ENCODE measurements at regions not wholly inside any gene's neighbourhood (a gene's known extent, or its start where the extent isn't known, plus 50 kb on each side); places are given as distances from the start of the nearest gene placed in this dataset.
"Not testable (repeated sequence)": the region's sequence is repeated elsewhere in the genome, so short reads cannot be mapped to it uniquely, and the experiment has no call there.

DNA sequence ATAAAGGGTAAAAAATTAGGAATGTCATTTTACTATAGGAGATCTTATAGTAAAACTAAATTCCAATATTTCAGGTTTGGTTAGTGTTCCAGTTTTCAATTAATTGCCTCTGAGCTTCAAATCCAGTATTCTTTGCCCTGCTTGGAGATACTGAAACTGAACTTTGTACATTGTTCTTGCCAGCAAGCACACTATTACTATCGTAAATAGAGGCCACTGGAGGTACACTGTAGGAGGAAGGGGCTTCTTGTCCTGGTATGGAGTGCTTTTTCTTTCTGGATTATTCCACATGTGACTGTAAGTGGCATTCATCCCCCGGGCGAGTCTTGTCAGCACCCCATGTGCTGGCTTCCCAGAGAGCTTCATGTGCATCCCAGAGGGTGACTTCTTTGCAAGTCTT lies 234.7 kb upstream of the PTPRZ1 start:
- no peak overlapping the region for H3K27ac Mint-ChIP-seq
- no peak for DNase-seq

DNA sequence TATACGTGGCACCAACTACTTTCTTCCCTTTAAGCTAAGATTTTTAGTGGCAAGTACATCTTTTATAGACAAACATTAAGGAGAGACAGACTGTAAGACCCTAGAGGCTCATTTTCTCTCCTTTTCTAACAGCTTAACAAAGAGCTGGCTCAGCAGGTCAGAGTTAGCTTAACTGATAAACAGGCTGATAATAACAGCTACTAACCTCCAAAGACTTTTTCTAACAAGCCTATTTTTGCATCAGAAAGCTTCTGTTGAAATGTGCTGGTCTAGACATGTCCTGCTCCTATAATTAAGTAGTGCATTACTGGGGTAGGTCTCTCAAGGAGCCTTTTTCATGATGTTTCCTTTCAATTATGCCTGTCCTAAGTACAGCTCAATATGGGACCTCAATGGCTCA lies 238.2 kb upstream of the FAM3C start:
- H3K9me3 Mint-ChIP-seq: no peaks in the 10 kb centered on the region

More for the DNA sequence above, 234.7 kb upstream of the PTPRZ1 start:
- CTCF ChIA-PET: no interaction called here
- no peaks in the 10 kb centered on the region for H3K36me3 Mint-ChIP-seq (ENCODE audit: low read depth)
- no peaks in the 10 kb centered on the region for H3K9me3 Mint-ChIP-seq
- H3K4me3 Mint-ChIP-seq: no peak overlapping the region
- H3K27me3 Mint-ChIP-seq (ENCODE audit: low read depth): peaks cover 2% of the 10 kb centered on the region
- intact Hi-C loops (cut with micrococcal nuclease): no loop called here
- H3K4me1 Mint-ChIP-seq (ENCODE audit: low read depth): no peaks in the 10 kb centered on the region

DNA sequence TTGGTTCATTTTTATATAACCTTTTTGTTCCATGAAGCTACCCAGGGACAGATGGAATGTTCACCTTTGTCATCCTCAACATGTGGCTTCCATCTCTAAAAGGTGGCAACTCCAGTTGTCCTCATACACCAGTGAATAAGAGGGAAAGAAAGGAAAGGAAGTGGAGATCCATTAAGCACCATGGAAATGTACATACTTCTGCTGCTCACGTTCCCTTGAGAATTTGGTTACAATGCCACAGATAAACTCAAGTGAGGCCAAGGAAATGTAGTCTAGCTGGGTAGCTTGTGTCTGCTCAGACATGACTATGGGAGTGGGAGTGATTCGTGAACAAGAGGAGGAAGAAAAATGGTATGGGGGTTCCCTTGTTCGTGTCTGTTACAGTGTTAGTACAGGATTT lies 237.1 kb upstream of the FAM3C start:
- no peak for DNase-seq
- CTCF ChIA-PET: no interaction called here
- H3K4me3 Mint-ChIP-seq: no peak overlapping the region
- H3K9me3 Mint-ChIP-seq: no peaks in the 10 kb centered on the region
- no peak overlapping the region for H3K27ac Mint-ChIP-seq
- peaks cover 4% of the 10 kb centered on the region for H3K27me3 Mint-ChIP-seq (ENCODE audit: low read depth)
- H3K36me3 Mint-ChIP-seq (ENCODE audit: low read depth): no peaks in the 10 kb centered on the region
- no peaks in the 10 kb centered on the region for H3K4me1 Mint-ChIP-seq (ENCODE audit: low read depth)
- intact Hi-C loops (cut with micrococcal nuclease): no loop called here

More for the DNA sequence above, 238.2 kb upstream of the FAM3C start:
- intact Hi-C loops (cut with micrococcal nuclease): no loop called here
- no peak overlapping the region for H3K4me3 Mint-ChIP-seq
- CTCF ChIA-PET: no interaction called here
- no peaks in the 10 kb centered on the region for H3K36me3 Mint-ChIP-seq (ENCODE audit: low read depth)
- no peak for DNase-seq
- no peaks in the 10 kb centered on the region for H3K4me1 Mint-ChIP-seq (ENCODE audit: low read depth)
- peaks cover 3% of the 10 kb centered on the region for H3K27me3 Mint-ChIP-seq (ENCODE audit: low read depth)
- H3K27ac Mint-ChIP-seq: no peak overlapping the region

DNA sequence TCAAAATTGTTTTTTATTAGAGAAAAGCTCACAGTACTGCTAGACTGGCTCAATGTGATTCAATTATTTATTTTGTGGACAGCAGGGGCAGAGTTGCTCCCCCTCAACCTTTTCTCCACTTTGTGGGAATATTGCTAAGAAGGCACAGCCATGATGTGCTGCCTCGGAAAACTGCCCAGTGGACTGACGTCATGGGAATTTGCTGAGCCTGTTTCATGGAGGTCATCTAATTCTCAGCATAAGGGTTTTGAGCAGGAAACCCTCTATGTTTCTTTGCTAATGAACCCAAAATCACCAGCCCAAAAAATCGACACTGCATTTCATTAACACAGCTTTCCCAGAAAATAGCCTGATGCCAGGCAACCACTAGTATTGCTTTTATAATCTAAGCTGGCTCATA lies 228.8 kb upstream of the FAM3C start:
- Mint-ChIP-seq H3K9me3 (no peaks in the 10 kb centered on the region), H3K27ac (no peak overlapping the region), H3K36me3 (ENCODE audit: low read depth) (no peaks in the 10 kb centered on the region), H3K4me3 (no peak overlapping the region), H3K4me1 (ENCODE audit: low read depth) (no peaks in the 10 kb centered on the region), H3K27me3 (ENCODE audit: low read depth) (peaks cover 4% of the 10 kb centered on the region)
- intact Hi-C loops (cut with micrococcal nuclease): no loop called here
- CTCF ChIA-PET: no interaction called here
- no peak for DNase-seq

DNA sequence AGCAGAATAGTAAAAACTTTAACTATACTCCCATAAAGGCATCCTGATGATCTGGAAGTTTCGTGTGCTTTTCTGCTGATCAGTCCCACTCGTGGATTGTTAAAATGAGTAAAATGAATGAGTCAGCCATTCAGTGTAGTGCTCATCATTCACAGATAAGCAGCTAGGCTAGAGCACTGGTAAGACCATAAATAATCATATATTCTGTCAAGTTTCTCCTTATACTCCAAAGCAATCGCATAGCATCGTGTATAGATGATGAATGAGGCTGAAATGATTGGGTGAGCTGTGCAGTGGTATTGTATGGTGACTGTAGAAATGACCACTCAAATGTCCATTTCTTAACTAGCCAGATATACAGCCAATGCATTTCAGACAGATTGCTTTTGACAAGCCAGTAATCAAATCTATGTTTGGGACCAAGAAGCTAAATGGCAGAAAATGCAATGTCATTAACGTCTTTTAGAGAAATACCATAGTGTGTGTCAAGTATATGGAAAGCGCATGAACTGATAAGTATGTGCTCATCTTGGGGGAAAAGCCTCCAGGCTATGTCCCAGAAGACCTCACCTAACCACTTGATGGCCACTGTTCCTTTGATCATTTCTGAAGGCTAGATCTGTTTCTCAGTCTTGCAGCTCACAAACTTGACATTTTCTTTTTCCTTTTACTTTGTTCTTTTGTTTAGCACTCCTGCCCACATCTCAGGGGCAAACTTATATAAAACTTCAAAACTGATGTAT lies 227.2 kb upstream of the FAM3C start:
- Mint-ChIP-seq H3K4me3 (no peak overlapping the region), H3K9me3 (no peaks in the 10 kb centered on the region), H3K36me3 (ENCODE audit: low read depth) (no peaks in the 10 kb centered on the region), H3K4me1 (ENCODE audit: low read depth) (no peaks in the 10 kb centered on the region), H3K27me3 (ENCODE audit: low read depth) (peaks cover 2% of the 10 kb centered on the region), H3K27ac (no peak overlapping the region)
- intact Hi-C loops (cut with micrococcal nuclease): no loop called here
- CTCF ChIA-PET: interaction anchor here (0.6 kb wide), 1 partner anchor 440 kb away, joined by 6 read pairs; no protein-coding TSS in a partner anchor
- DNase-seq: no peak

DNA sequence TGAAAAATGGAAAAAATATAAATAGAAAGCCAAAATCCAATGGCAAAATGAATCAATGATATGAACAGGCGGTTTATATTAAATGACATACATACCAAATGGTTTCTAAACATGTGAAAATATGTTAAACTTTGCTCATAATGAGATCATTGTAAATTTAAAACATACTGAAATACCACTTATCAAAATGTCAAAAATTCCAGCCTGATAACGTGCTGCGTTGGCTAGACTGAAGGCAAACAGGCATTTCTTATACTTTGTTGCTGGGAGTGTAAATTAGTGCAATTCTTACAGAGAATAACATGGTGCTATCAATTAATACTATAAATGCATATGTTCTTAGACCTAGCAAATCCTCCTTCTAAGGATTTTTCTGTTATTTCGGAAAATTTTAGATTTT lies 225.8 kb upstream of the FAM3C start:
- no peak for DNase-seq
- H3K27me3 Mint-ChIP-seq (ENCODE audit: low read depth): peaks cover 2% of the 10 kb centered on the region
- no peaks in the 10 kb centered on the region for H3K9me3 Mint-ChIP-seq
- CTCF ChIA-PET: no interaction called here
- no peaks in the 10 kb centered on the region for H3K36me3 Mint-ChIP-seq (ENCODE audit: low read depth)
- H3K4me3 Mint-ChIP-seq: no peak overlapping the region
- H3K27ac Mint-ChIP-seq: no peak overlapping the region
- H3K4me1 Mint-ChIP-seq (ENCODE audit: low read depth): no peaks in the 10 kb centered on the region
- intact Hi-C loops (cut with micrococcal nuclease): no loop called here

DNA sequence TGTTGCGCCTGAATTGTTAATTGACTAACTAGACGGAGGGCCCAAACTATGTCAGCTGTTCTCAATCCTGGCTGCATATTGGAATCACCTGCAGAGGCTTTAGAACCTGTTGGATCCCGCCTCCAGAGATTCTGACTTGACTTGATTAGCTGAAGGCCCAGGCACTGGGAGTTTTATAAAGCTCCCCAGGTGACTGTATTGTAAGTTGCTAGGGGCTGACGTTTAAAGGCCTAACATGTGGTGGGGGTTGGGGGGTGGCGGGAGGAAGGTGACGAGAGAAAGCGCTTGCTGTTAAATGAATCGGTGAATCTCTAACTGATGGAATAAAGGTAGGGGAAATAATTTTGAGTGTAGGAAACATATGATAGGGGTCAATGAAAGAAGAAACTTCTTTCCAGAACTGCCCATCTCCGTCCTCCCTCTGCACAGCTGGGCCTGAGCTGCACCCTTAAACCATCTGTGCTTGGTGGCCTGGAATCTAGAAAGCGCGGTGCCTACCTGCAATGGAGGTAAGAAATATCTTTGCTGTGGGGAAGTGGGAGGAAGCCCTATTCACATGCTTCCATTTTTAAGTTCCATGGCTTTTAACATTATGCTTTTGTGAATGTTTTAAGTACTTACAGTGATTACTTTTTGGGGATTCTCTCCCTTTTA lies 225.0 kb upstream of the FAM3C start:
- H3K4me3 Mint-ChIP-seq: no peak overlapping the region
- H3K36me3 Mint-ChIP-seq (ENCODE audit: low read depth): no peaks in the 10 kb centered on the region
- no peaks in the 10 kb centered on the region for H3K9me3 Mint-ChIP-seq
- no peak overlapping the region for H3K27ac Mint-ChIP-seq
- CTCF ChIA-PET: interaction anchor here (0.5 kb wide), 1 partner anchor 74 kb away, joined by 3 read pairs; no protein-coding TSS in a partner anchor
- peaks cover 2% of the 10 kb centered on the region for H3K27me3 Mint-ChIP-seq (ENCODE audit: low read depth)
- no peaks in the 10 kb centered on the region for H3K4me1 Mint-ChIP-seq (ENCODE audit: low read depth)
- intact Hi-C loops (cut with micrococcal nuclease): no loop called here
- DNase-seq: no peak

DNA sequence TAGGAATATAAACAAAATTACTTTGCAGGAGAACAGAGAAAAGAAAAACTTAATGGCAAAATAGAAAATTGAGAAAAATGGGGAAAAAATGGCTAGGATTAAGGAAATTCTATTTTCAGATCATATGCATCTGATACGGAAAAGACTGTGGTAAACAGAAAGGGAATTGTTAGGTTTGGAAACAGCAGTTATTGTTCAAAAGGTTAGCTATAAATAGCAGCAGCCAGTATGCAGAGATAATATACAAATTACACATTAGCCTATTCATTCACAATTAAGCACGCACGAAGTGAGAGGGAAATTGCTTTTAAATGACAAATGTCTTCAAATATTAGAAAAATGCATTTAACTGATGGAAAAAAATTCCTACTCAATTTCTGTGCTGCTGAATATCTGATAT lies 224.1 kb upstream of the FAM3C start:
- Mint-ChIP-seq H3K4me1 (ENCODE audit: low read depth) (no peaks in the 10 kb centered on the region), H3K36me3 (ENCODE audit: low read depth) (no peaks in the 10 kb centered on the region), H3K27me3 (ENCODE audit: low read depth) (peaks cover 2% of the 10 kb centered on the region), H3K27ac (no peak overlapping the region), H3K9me3 (no peaks in the 10 kb centered on the region), H3K4me3 (no peak overlapping the region)
- no peak for DNase-seq
- CTCF ChIA-PET: interaction anchor here (0.6 kb wide), 1 partner anchor 632 kb away, joined by 3 read pairs; no protein-coding TSS in a partner anchor
- intact Hi-C loops (cut with micrococcal nuclease): no loop called here

DNA sequence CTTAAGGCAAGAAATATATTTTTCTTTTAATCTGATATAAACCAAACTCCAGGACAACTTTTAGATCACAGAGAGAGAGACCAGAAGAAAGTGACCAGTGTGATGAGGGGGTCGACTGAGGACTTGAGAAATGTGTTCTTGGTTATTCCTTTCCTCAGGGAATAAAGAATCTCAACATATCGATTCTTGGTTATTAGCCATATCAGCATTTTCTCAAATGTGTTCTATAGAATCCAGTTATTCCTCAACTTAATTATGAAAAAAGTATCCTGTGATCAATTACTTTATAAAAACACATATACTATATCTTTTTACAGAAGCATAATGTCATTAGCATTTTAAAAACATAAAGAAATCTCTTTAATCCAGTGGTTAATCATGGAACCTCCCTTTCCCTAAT lies 222.1 kb upstream of the FAM3C start:
- Mint-ChIP-seq H3K9me3 (no peaks in the 10 kb centered on the region), H3K4me3 (no peak overlapping the region), H3K36me3 (ENCODE audit: low read depth) (no peaks in the 10 kb centered on the region), H3K4me1 (ENCODE audit: low read depth) (no peaks in the 10 kb centered on the region), H3K27ac (no peak overlapping the region), H3K27me3 (ENCODE audit: low read depth) (peaks cover 2% of the 10 kb centered on the region)
- DNase-seq: no peak
- intact Hi-C loops (cut with micrococcal nuclease): no loop called here
- CTCF ChIA-PET: no interaction called here

DNA sequence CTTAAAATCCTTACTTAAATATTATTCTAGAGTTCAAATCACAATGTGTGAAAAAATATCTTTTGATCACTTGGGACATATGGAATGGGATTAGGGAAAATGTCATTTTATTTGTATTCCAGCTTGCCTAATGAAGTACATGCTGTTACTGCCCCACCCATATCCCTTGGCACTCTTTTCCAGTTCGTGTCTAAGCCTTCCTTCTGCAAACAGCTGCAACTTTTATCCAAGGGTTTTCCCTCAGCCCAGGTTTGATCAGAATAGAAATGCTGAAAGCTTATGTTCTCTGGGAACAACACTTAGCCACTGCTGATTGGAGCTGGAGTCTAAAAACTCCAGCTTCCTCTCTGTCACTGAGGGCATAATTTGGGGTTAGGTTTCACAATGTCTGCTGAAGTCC lies 214.1 kb upstream of the FAM3C start:
- no peak overlapping the region for H3K4me3 Mint-ChIP-seq
- no peak for DNase-seq
- H3K36me3 Mint-ChIP-seq (ENCODE audit: low read depth): no peaks in the 10 kb centered on the region
- CTCF ChIA-PET: interaction anchor here (0.5 kb wide), 1 partner anchor 165 kb away, joined by 3 read pairs; no protein-coding TSS in a partner anchor
- no peaks in the 10 kb centered on the region for H3K4me1 Mint-ChIP-seq (ENCODE audit: low read depth)
- intact Hi-C loops (cut with micrococcal nuclease): no loop called here
- no peaks in the 10 kb centered on the region for H3K27me3 Mint-ChIP-seq (ENCODE audit: low read depth)
- H3K9me3 Mint-ChIP-seq: no peaks in the 10 kb centered on the region
- no peak overlapping the region for H3K27ac Mint-ChIP-seq

DNA sequence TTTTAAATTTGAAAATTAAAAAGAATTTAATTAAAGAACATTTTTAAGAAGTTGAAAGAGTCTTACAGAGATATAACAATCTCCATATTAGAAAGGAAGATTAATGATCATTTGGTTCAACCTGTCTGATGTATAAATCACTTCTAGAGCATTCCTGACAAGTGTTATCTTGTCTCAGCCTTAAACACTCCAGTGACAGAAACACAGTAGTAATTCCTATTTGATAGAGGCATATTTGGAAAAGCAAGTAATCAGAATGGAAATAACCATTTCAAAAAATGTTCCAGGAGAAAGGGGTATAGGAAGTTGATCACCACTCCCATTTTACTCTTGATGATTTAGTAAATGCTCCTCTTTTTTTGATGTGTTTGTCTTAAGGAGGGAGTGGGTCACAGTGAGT lies 213.1 kb upstream of the FAM3C start:
- Mint-ChIP-seq H3K9me3 (no peaks in the 10 kb centered on the region), H3K27me3 (ENCODE audit: low read depth) (peaks cover 3% of the 10 kb centered on the region), H3K4me1 (ENCODE audit: low read depth) (no peaks in the 10 kb centered on the region), H3K27ac (no peak overlapping the region), H3K4me3 (no peak overlapping the region), H3K36me3 (ENCODE audit: low read depth) (no peaks in the 10 kb centered on the region)
- CTCF ChIA-PET: no interaction called here
- intact Hi-C loops (cut with micrococcal nuclease): no loop called here
- no peak for DNase-seq

DNA sequence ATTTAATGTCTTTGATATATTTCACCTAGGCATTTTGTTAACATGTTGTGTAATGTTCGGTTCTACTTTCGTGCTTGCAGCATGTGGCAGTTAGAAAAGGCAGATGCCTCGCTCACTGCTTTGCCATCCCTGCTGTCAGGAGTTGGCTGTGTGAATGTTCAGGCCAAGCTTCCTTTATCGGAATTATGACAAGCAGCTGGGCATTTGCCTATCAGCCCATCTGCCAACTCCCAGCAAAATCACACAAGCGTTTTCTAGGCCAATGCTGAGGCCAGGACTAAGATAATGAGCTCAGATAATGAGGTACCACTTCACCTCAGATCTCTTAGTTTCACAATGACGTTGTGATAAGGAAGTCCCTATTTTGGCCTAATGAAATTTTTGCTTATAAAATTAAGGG lies 212.7 kb upstream of the FAM3C start:
- no peak overlapping the region for H3K4me3 Mint-ChIP-seq
- no peaks in the 10 kb centered on the region for H3K36me3 Mint-ChIP-seq (ENCODE audit: low read depth)
- intact Hi-C loops (cut with micrococcal nuclease): no loop called here
- H3K9me3 Mint-ChIP-seq: no peaks in the 10 kb centered on the region
- no peak for DNase-seq
- H3K27ac Mint-ChIP-seq: no peak overlapping the region
- H3K4me1 Mint-ChIP-seq (ENCODE audit: low read depth): no peaks in the 10 kb centered on the region
- CTCF ChIA-PET: no interaction called here
- H3K27me3 Mint-ChIP-seq (ENCODE audit: low read depth): peaks cover 3% of the 10 kb centered on the region

DNA sequence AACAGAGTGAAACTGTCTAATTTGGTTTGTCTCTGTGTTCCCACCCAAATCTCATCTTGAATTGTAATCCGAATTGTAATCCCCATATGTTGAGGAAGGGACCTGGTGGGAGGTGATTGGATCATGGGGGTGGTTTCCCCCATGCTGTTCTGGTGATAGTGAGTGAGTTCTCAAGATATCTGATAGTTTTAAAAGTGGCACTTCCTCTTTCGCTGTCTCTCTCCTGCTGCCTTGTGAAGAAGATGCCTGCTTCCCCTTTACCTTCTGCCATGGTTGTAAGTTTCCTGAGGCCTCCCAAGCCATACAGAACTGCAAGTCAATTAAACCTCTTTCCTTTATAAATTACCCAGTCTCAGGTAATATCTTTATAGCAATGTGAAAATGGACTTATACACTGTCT lies 212.1 kb upstream of the FAM3C start:
- intact Hi-C loops (cut with micrococcal nuclease); H3K9me3 Mint-ChIP-seq; CTCF ChIA-PET: not testable (repeated sequence)

More for the DNA sequence above, 212.1 kb upstream of the FAM3C start:
- not testable (repeated sequence) for H3K4me3 Mint-ChIP-seq; DNase-seq; H3K27ac Mint-ChIP-seq; H3K4me1 Mint-ChIP-seq (ENCODE audit: low read depth); H3K36me3 Mint-ChIP-seq (ENCODE audit: low read depth); H3K27me3 Mint-ChIP-seq (ENCODE audit: low read depth)

Data from activated naive CD4-positive, alpha-beta T cell treated with anti-CD3 and anti-CD28 coated beads for 36 hours (primary cell).